ENCODE measurements at regions not wholly inside any gene's neighbourhood (a gene's known extent, or its start where the extent isn't known, plus 50 kb on each side); places are given as distances from the start of the nearest gene placed in this dataset.

DNA sequence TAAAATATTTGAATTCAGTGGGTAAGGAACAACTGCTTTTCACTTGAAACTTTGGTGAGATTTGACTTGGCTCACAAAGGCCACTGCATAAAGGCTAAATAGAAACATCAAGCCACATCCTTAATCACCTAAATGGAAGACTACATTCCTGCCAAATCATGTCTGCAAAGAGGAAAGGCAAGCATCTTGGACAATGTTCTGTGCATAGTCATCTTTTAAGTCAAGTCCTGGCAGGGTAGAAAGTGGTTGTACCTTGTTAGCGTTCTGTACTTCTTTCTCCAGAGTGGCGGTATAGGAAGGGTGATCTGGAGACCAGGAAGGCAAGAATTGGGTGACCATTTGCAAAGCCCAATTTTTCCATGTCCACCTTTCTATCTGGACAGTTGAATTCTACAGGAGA, 121.4 kb upstream of the SLC14A2 start:
- WGBS, 2 donors: 93 to 97% methylated on average over 2 of the region's 2 CpGs
- H3K4me1 ChIP-seq: no peaks in the 10 kb centered on the region
- TF ChIP-seq, protein P1, sequence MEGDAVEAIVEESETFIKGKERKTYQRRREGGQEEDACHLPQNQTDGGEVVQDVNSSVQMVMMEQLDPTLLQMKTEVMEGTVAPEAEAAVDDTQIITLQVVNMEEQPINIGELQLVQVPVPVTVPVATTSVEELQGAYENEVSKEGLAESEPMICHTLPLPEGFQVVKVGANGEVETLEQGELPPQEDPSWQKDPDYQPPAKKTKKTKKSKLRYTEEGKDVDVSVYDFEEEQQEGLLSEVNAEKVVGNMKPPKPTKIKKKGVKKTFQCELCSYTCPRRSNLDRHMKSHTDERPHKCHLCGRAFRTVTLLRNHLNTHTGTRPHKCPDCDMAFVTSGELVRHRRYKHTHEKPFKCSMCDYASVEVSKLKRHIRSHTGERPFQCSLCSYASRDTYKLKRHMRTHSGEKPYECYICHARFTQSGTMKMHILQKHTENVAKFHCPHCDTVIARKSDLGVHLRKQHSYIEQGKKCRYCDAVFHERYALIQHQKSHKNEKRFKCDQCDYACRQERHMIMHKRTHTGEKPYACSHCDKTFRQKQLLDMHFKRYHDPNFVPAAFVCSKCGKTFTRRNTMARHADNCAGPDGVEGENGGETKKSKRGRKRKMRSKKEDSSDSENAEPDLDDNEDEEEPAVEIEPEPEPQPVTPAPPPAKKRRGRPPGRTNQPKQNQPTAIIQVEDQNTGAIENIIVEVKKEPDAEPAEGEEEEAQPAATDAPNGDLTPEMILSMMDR (IDR thresholded peaks at IDR 0.05): no peak
- no peak for TF ChIP-seq POLR2A (IDR thresholded peaks at IDR 0.05)

DNA sequence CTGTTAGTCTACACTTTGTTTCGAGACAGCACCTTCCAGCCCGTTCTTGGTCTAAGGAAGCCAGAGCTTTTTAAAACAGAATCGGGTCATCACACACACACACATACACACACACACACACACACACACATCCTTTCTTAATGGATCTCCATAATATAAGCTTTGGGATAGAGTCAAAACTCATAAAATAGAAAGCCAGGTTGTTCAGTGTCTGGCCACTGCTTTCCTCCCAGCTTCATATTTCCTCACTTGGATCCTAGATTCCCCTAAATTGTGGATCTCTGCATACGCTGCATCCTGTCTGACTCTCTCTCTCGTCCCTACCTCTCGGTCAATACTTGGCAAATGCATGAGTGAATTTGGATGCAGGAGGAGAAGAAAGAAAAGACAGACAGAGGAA, 120.5 kb upstream of the SLC14A2 start:
- no peak overlapping the region for H3K4me3 ChIP-seq
- H3K27ac ChIP-seq: no peak overlapping the region
- no peak for TF ChIP-seq POLR2A (IDR thresholded peaks at IDR 0.05)
- TF ChIP-seq, protein P1 (IDR thresholded peaks at IDR 0.05): no peak
- H3K4me1 ChIP-seq: no peaks in the 10 kb centered on the region
- intact Hi-C loops (cut with DNase I; ENCODE audit: low total_unique reads): no loop called here
- WGBS, 2 donors: 87 to 90% methylated on average over 6 of the region's 6 CpGs
- DNase-seq: no peak
- H3K36me3 ChIP-seq (ENCODE audit: low read depth, missing control alignments): no peaks in the 10 kb centered on the region
- H3K27me3 ChIP-seq: no peaks in the 10 kb centered on the region
- H3K9me3 ChIP-seq: no peaks in the 10 kb centered on the region

More for the DNA sequence above, 121.4 kb upstream of the SLC14A2 start:
- DNase-seq: no peak
- H3K9me3 ChIP-seq: no peaks in the 10 kb centered on the region
- intact Hi-C loops (cut with DNase I; ENCODE audit: low total_unique reads): no loop called here
- H3K4me3 ChIP-seq: no peak overlapping the region
- H3K27me3 ChIP-seq: no peaks in the 10 kb centered on the region
- H3K27ac ChIP-seq: no peak overlapping the region
- H3K36me3 ChIP-seq (ENCODE audit: low read depth, missing control alignments): no peaks in the 10 kb centered on the region

DNA sequence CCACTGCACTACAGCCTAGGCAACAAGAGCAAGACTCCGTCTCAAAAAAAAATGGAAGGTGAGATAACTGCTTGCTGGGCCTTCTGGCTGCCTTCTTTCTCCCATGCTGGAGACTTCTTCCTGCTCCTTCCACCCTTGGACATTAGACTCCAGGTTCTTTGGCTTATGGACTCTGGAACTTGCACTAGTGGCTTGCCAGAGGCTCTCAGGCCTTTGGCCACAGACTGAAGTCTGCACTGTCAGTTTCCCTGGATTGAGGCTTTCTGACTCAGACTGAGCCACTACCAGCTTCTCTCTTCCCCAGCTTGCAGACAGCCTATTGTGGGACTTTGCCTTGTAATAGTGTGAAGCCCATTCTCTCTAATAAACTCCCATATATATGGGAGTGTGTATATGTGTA, 118.5 kb upstream of the SLC14A2 start:
- DNase-seq: no peak
- H3K27ac ChIP-seq: no peak overlapping the region
- H3K4me3 ChIP-seq: no peak overlapping the region
- no peaks in the 10 kb centered on the region for H3K27me3 ChIP-seq
- no peak for TF ChIP-seq POLR2A (IDR thresholded peaks at IDR 0.05)
- TF ChIP-seq, protein P1 (IDR thresholded peaks at IDR 0.05): no peak
- no peaks in the 10 kb centered on the region for H3K9me3 ChIP-seq
- intact Hi-C loops (cut with DNase I; ENCODE audit: low total_unique reads): no loop called here
- no peaks in the 10 kb centered on the region for H3K4me1 ChIP-seq
- 80 to 95% methylated on average over 1 of the region's 1 CpG for WGBS, 2 donors
- no peaks in the 10 kb centered on the region for H3K36me3 ChIP-seq (ENCODE audit: low read depth, missing control alignments)

DNA sequence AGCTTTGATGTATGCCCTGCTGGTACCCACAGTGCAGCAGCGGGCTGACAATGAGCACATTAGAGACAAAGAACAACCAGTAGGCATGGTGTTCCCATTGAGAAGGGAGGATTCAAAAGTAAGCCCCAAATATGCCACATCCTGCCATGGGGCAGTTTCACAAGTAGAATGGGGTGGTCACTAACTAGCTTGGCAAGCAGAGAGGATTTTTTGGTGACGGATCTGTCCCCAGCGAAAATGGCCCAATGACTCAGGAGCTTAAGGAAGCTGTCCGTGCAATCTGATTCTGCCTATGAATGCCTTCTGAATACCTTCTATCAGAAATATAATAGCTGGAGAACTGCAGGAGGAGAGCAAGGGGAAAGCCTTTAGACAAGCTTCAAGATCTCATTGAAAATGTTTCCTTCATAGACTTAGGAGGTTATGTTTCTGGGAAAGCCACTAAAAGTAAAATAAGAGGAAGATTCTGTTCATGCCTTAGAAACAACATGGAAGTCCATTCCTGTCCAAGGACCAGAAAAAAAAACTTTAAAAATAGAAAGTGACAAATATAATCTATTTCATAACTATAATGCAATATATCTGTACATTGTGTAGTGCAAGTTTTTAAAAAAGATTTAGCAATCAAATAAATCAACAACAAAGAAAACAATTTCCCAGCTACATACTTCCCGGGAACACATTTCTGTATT, 117.5 kb upstream of the SLC14A2 start:
- H3K27ac ChIP-seq: no peak overlapping the region
- no peaks in the 10 kb centered on the region for H3K36me3 ChIP-seq (ENCODE audit: low read depth, missing control alignments)
- WGBS, 2 donors: 71 to 91% methylated on average over 5 of the region's 5 CpGs
- no peak for TF ChIP-seq POLR2A (IDR thresholded peaks at IDR 0.05)
- TF ChIP-seq, protein P1 (IDR thresholded peaks at IDR 0.05): no peak
- H3K27me3 ChIP-seq: no peaks in the 10 kb centered on the region
- no peak overlapping the region for H3K4me3 ChIP-seq
- DNase-seq: no peak
- intact Hi-C loops (cut with DNase I; ENCODE audit: low total_unique reads): no loop called here
- no peaks in the 10 kb centered on the region for H3K4me1 ChIP-seq
- no peaks in the 10 kb centered on the region for H3K9me3 ChIP-seq

DNA sequence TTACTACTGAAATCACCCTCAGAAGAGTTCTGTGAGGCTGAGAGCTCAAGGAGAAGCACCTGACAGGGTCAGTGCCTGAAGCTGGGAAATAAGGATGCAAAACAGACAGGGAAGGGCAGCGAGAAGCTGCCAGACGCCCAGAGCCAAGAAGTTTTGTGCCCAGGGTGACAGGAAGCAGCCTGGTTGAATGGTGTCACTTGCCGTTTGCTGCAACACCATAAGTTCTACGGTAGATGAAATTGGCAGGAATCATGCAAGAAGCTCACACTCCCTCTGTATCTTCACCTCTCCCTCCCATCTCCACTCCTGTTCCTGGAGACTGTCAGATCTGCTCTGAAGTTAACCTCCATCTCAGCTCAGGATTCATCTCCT, 117.0 kb upstream of the SLC14A2 start:
- intact Hi-C loops (cut with DNase I; ENCODE audit: low total_unique reads): no loop called here
- no peaks in the 10 kb centered on the region for H3K27me3 ChIP-seq
- H3K9me3 ChIP-seq: no peaks in the 10 kb centered on the region
- H3K4me1 ChIP-seq: no peaks in the 10 kb centered on the region
- H3K27ac ChIP-seq: no peak overlapping the region
- DNase-seq: no peak
- TF ChIP-seq, protein P1 (IDR thresholded peaks at IDR 0.05): no peak
- TF ChIP-seq POLR2A (IDR thresholded peaks at IDR 0.05): no peak
- H3K36me3 ChIP-seq (ENCODE audit: low read depth, missing control alignments): no peaks in the 10 kb centered on the region
- 52 to 66% methylated on average over 4 of the region's 4 CpGs for WGBS, 2 donors
- no peak overlapping the region for H3K4me3 ChIP-seq
